GM12878 (cell line): ENCODE measurements at regions not wholly inside any gene's neighbourhood (a gene's known extent, or its start where the extent isn't known, plus 50 kb on each side); places are given as distances from the start of the nearest gene placed in this dataset.

Experiments
- ATAC-seq: fragments of 200-7000 bp; cut with Tn5 transposase; 3 replicates; pipeline ENCODE4 v1.9.1; 2020; ENCODE audit warnings: mild to moderate bottlenecking, moderate library complexity
- BruUV-seq: library from RNA; stranded (reverse); fragments of 400-500 nt; replicated peaks from 2 replicates; lab custom pipeline; 2021; lab: Mats Ljungman, UMichigan
- CTCF ChIA-PET: fragments of 300-600 bp; sonication (Branson Sonifier 250); formaldehyde crosslinking; extraction: SDS; loops from one replicate; lab custom pipeline; 2021; ENCODE audit warnings: inconsistent platforms; lab: Yijun Ruan, JAX
- POLR2A ChIA-PET: fragments of 350-600 bp; formaldehyde crosslinking; extraction: SDS; loops from one replicate; lab custom pipeline; 2021; ENCODE audit warnings: inconsistent platforms; lab: Charles Lee
- RAD21 ChIA-PET: fragments of 300-600 bp; sonication (Branson Sonifier 250); formaldehyde crosslinking; loops from one replicate; lab custom pipeline; 2023; ENCODE audit warnings: antibody characterized with exemption; ENCODE audit not compliant: unreplicated experiment; lab: Charles Lee
- SMC1A ChIA-PET: fragments of 300-600 bp; sonication (Branson Sonifier 250); formaldehyde crosslinking; loops from one replicate; lab custom pipeline; 2023; ENCODE audit not compliant: unreplicated experiment, uncharacterized antibody; lab: Charles Lee
- DNase-seq: peaks from one replicate; pipeline ENCODE4 v3.0.0-alpha.2; 2011; ENCODE audit warnings: low read depth, low spot score
- FAIRE-seq: peaks from 3 replicates; lab custom pipeline; 2011; peaks lifted over from hg19 to GRCh38; lab: Jason Lieb, UNC
- H2AFZ ChIP-seq: 2 replicates; pipeline ENCODE4 v1.6.0; 2011; ENCODE audit warnings: low read depth, low read length, control low read depth; ENCODE audit not compliant: control insufficient read depth
- H3K27ac ChIP-seq: 2 replicates; pipeline ENCODE4 v1.5.1; 2011; ENCODE audit warnings: control low read depth; ENCODE audit not compliant: control insufficient read depth, insufficient read depth
- H3K27me3 ChIP-seq, 2 experiments: replicated peaks in 1 of 2; 2 replicates each; pipeline versions ENCODE4 v1.6.0 to v1.6.1; 2011; ENCODE audit warnings: low read length in 1 of 2; ENCODE audit not compliant: control insufficient read depth in 2 of 2, insufficient read depth in 2 of 2
- H3K36me3 ChIP-seq, 2 experiments: 2 replicates each; pipeline ENCODE4 v1.5.1; 2011; ENCODE audit warnings: low read length in 1 of 2; ENCODE audit not compliant: control insufficient read depth in 2 of 2, insufficient read depth in 2 of 2
- H3K4me1 ChIP-seq: 2 replicates; pipeline ENCODE4 v1.6.1; 2011; ENCODE audit warnings: mild to moderate bottlenecking, low read length, moderate library complexity, mixed read lengths; ENCODE audit not compliant: control insufficient read depth, insufficient read depth
- H3K4me2 ChIP-seq: 2 replicates; pipeline ENCODE4 v1.6.0; 2011; ENCODE audit warnings: control low read depth; ENCODE audit not compliant: control insufficient read depth, insufficient read depth
- H3K4me3 ChIP-seq: fragments of 200-600 bp; sonication (generic); 2 replicates; pipeline ENCODE4 v1.5.1; 2016
- H3K79me2 ChIP-seq: 2 replicates; pipeline ENCODE4 v1.6.0; 2011; ENCODE audit warnings: low read length; ENCODE audit not compliant: control insufficient read depth, insufficient read depth
- H3K9ac ChIP-seq: 2 replicates; pipeline ENCODE4 v1.8.0; 2011; ENCODE audit warnings: low read length, control low read depth, mixed read lengths; ENCODE audit not compliant: control insufficient read depth, insufficient read depth
- H3K9me3 ChIP-seq: replicated peaks from 3 replicates; pipeline ENCODE4 v1.5.1; 2011; ENCODE audit warnings: mild to moderate bottlenecking, low read length; ENCODE audit not compliant: control insufficient read depth, insufficient read depth
- H4K20me1 ChIP-seq: 2 replicates; pipeline ENCODE4 v1.6.0; 2011; ENCODE audit not compliant: control insufficient read depth, insufficient read depth
- BCL3 ChIP-seq: IDR thresholded peaks from 2 replicates; pipeline ENCODE4 v1.6.1; 2011; ENCODE audit warnings: borderline replicate concordance, low read depth, mild to moderate bottlenecking, moderate library complexity, low read length; ENCODE audit not compliant: insufficient read depth, poor library complexity, severe bottlenecking
- BHLHE40 ChIP-seq, 2 experiments: fragments of 450-650 bp in 1 of 2; IDR thresholded peaks; 2 replicates each; pipeline ENCODE4 v1.6.1; 2011 to 2017; ENCODE audit warnings: low read depth in 2 of 2, borderline replicate concordance in 1 of 2, improper control_type of control experiment in 1 of 2, low read length in 1 of 2, mild to moderate bottlenecking in 1 of 2
- BRCA1 ChIP-seq: IDR thresholded peaks from 2 replicates; pipeline ENCODE4 v1.6.1; 2011; ENCODE audit warnings: low read depth, low read length, improper control_type of control experiment
- EGR1 ChIP-seq, 2 experiments: IDR thresholded peaks; 1 replicate in 1 of 2; 2 replicates in 1 of 2; pipeline ENCODE4 v1.6.1; 2011 to 2012; ENCODE audit warnings: low read depth in 2 of 2, low read length in 2 of 2, borderline replicate concordance in 1 of 2, mild to moderate bottlenecking in 1 of 2, moderate library complexity in 1 of 2
- GABPA ChIP-seq: IDR thresholded peaks from 2 replicates; pipeline ENCODE4 v1.6.1; 2014; ENCODE audit warnings: antibody characterized with exemption, low read depth, mild to moderate bottlenecking, inconsistent platforms
- MXI1 ChIP-seq: fragments of 150-350 bp; IDR thresholded peaks from 2 replicates; pipeline ENCODE4 v1.6.1; 2011; ENCODE audit warnings: low read depth, mild to moderate bottlenecking, inconsistent platforms, low read length, improper control_type of control experiment
- NFIC ChIP-seq: IDR thresholded peaks from 2 replicates; pipeline ENCODE4 v1.6.1; 2012; ENCODE audit warnings: low read depth, mild to moderate bottlenecking, inconsistent platforms, low read length, moderate library complexity
- NKRF ChIP-seq: fragments of 450-650 bp; conservative IDR thresholded peaks from 2 replicates; pipeline ENCODE4 v1.6.1; 2017; ENCODE audit warnings: mild to moderate bottlenecking, moderate library complexity
- NR2C2 ChIP-seq: IDR thresholded peaks from 2 replicates; pipeline ENCODE4 v1.6.1; 2011; ENCODE audit warnings: borderline replicate concordance, low read depth; ENCODE audit not compliant: control insufficient read depth, insufficient read length
- RAD21 ChIP-seq: IDR thresholded peaks from 2 replicates; pipeline ENCODE4 v1.6.1; 2011; ENCODE audit warnings: mild to moderate bottlenecking, low read depth, low read length, moderate library complexity; ENCODE audit not compliant: insufficient read depth
- ZBTB4 ChIP-seq: fragments of 450-650 bp; formaldehyde crosslinking; IDR thresholded peaks from 2 replicates; pipeline ENCODE4 v1.4.0; 2022; ENCODE audit warnings: mild to moderate bottlenecking, moderate library complexity
- WGBS: methylation state at CpG from one replicate; pipeline ENCODE4 v1.1.6; 2016; ENCODE audit warnings: low lambda C conversion rate; ENCODE audit not compliant: insufficient replicate concordance, insufficient coverage; ENCODE audit errors: missing lambda C conversion rate; 5-methylcytosine and 5-hydroxymethylcytosine counted together
- in situ Hi-C: fragments of 300-500 bp; cut with MboI; formaldehyde crosslinking; loops from 9 replicates; pipeline ENCODE4 v1.14.3; 2018; ENCODE audit warnings: mixed read lengths
- intact Hi-C: fragments of 100-400 bp; cut with micrococcal nuclease; formaldehyde crosslinking; loops from one replicate; pipeline ENCODE4 v1.14.2; 2022; ENCODE audit not compliant: unreplicated experiment
- TF ChIP-seq, protein P1 (sequence below): fragments of 450-650 bp; formaldehyde crosslinking; IDR thresholded peaks from 2 replicates; pipeline ENCODE4 v1.5.0; 2022; ENCODE audit warnings: mild to moderate bottlenecking, missing genetic modification characterization
- TF ChIP-seq, protein P2 (sequence below): IDR thresholded peaks from 2 replicates; pipeline ENCODE4 v1.6.1; 2011; ENCODE audit warnings: low read depth, mild to moderate bottlenecking, low read length, moderate library complexity, borderline replicate concordance; ENCODE audit errors: extremely low read depth

- no peaks in the 10 kb centered on the region for H3K9me3 ChIP-seq
- no peaks in the 10 kb centered on the region for H3K4me1 ChIP-seq
- H3K27me3 ChIP-seq, result no peaks in the 10 kb centered on the region; a peak in 1 of 4 replicates
- ChIA-PET SMC1A (no interaction called here), POLR2A (no interaction called here), CTCF (no interaction called here), RAD21 (no interaction called here)
- no peak overlapping the region for H3K4me2 ChIP-seq
- no peak for ATAC-seq
- WGBS, result 0% methylated on average over 2 of the region's 2 CpGs
- no peak for DNase-seq
- in situ Hi-C loops, result no loop called here
- FAIRE-seq, result no peak
- no peaks in the 10 kb centered on the region for H4K20me1 ChIP-seq
- H2AFZ ChIP-seq, result no peak overlapping the region
- H3K79me2 ChIP-seq, result no peaks in the 10 kb centered on the region
- no peak overlapping the region for H3K4me3 ChIP-seq
- H3K9ac ChIP-seq, result no peak overlapping the region
- H3K36me3 ChIP-seq, result no peaks in the 10 kb centered on the region
- intact Hi-C loops, result no loop called here
- BruUV-seq, result no TSS peak
- no peak overlapping the region for H3K27ac ChIP-seq
- TF ChIP-seq BHLHE40 (IDR thresholded peaks at IDR 0.05; ENCODE audit: borderline replicate concordance in 1 of 2, low read depth in 2 of 2, low read length in 1 of 2) (no peak), NKRF (no peak), MXI1 (no peak), NFIC (no peak), NR2C2 (no peak), EGR1 (IDR thresholded peaks at IDR 0.05; ENCODE audit: borderline replicate concordance in 1 of 2, low read depth in 2 of 2, low read length in 2 of 2) (no peak), ZBTB4 (CRISPR knock-in tag) (no peak), GABPA (no peak), BRCA1 (no peak), BCL3 (no peak), RAD21 (no peak)
- TF ChIP-seq, protein P1, sequence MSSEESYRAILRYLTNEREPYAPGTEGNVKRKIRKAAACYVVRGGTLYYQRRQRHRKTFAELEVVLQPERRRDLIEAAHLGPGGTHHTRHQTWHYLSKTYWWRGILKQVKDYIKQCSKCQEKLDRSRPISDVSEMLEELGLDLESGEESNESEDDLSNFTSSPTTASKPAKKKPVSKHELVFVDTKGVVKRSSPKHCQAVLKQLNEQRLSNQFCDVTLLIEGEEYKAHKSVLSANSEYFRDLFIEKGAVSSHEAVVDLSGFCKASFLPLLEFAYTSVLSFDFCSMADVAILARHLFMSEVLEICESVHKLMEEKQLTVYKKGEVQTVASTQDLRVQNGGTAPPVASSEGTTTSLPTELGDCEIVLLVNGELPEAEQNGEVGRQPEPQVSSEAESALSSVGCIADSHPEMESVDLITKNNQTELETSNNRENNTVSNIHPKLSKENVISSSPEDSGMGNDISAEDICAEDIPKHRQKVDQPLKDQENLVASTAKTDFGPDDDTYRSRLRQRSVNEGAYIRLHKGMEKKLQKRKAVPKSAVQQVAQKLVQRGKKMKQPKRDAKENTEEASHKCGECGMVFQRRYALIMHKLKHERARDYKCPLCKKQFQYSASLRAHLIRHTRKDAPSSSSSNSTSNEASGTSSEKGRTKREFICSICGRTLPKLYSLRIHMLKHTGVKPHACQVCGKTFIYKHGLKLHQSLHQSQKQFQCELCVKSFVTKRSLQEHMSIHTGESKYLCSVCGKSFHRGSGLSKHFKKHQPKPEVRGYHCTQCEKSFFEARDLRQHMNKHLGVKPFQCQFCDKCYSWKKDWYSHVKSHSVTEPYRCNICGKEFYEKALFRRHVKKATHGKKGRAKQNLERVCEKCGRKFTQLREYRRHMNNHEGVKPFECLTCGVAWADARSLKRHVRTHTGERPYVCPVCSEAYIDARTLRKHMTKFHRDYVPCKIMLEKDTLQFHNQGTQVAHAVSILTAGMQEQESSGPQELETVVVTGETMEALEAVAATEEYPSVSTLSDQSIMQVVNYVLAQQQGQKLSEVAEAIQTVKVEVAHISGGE (CRISPR knock-in tag), result no peak
- TF ChIP-seq, protein P2, sequence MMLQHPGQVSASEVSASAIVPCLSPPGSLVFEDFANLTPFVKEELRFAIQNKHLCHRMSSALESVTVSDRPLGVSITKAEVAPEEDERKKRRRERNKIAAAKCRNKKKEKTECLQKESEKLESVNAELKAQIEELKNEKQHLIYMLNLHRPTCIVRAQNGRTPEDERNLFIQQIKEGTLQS, result no peak
These were observed 62.1 kb downstream of the FAT3 start for GRCh38 chr11:92286709-92287108.
